Progenitor cell of endocrine pancreas (in vitro differentiated cells): ENCODE measurements at regions not wholly inside any gene's neighbourhood (a gene's known extent, or its start where the extent isn't known, plus 50 kb on each side); places are given as distances from the start of the nearest gene placed in this dataset.

Experiments used
- DNase-seq: peaks from one replicate; pipeline ENCODE4 v3.0.0; 2021; ENCODE audit warnings: low spot score; ENCODE audit not compliant: unreplicated experiment
- H3K27ac Mint-ChIP-seq: 2 replicates; pipeline ENCODE4 v1.8.0; 2021; ENCODE audit warnings: mild to moderate bottlenecking, moderate library complexity, mixed read lengths
- H3K27me3 Mint-ChIP-seq: 2 replicates; pipeline ENCODE4 v1.8.0; 2021; ENCODE audit warnings: mixed read lengths
- H3K36me3 Mint-ChIP-seq: 2 replicates; pipeline ENCODE4 v1.8.0; 2022; ENCODE audit warnings: mixed read lengths; ENCODE audit not compliant: insufficient read depth
- H3K4me1 Mint-ChIP-seq: 2 replicates; pipeline ENCODE4 v1.8.0; 2021; ENCODE audit warnings: low read depth, mixed read lengths
- H3K4me3 Mint-ChIP-seq: 2 replicates; pipeline ENCODE4 v1.8.0; 2021; ENCODE audit warnings: low read depth, mild to moderate bottlenecking, moderate library complexity, mixed read lengths
- H3K9me3 Mint-ChIP-seq: 2 replicates; pipeline ENCODE4 v1.8.0; 2021; ENCODE audit warnings: low read depth, mixed read lengths
- TF ChIP-seq, protein P1 (sequence below): fragments of 200-600 bp; sonication (generic); IDR thresholded peaks from one replicate; pipeline ENCODE4 v1.5.0; 2021; ENCODE audit warnings: antibody characterized with exemption, mild to moderate bottlenecking; ENCODE audit not compliant: unreplicated experiment

DNA sequence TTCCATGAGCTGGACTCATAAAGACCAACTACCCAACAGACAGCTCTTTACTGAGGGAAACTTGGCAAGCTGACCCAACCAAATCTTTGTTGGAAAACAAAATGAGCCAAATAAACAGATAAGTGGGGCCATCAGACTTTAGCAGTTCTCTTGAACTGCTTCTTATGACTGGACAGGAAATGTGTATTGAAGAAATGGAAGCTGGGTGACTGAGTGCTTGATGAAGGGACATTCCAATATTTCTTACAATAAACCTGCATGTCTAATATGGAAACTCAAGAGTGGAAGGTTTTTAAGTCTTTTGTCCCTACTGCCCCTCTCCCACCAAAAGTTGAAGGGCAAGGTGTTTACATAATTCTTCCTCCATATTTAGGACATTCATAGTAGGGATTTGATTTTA, 218.8 kb upstream of the NR4A3 start:
- Mint-ChIP-seq H3K9me3 (no peaks in the 10 kb centered on the region), H3K27ac (no peak overlapping the region), H3K27me3 (peaks cover 4% of the 10 kb centered on the region), H3K4me1 (peaks cover 10% of the 10 kb centered on the region), H3K4me3 (no peak overlapping the region), H3K36me3 (no peaks in the 10 kb centered on the region)
- DNase-seq = no peak
- TF ChIP-seq, protein P1, sequence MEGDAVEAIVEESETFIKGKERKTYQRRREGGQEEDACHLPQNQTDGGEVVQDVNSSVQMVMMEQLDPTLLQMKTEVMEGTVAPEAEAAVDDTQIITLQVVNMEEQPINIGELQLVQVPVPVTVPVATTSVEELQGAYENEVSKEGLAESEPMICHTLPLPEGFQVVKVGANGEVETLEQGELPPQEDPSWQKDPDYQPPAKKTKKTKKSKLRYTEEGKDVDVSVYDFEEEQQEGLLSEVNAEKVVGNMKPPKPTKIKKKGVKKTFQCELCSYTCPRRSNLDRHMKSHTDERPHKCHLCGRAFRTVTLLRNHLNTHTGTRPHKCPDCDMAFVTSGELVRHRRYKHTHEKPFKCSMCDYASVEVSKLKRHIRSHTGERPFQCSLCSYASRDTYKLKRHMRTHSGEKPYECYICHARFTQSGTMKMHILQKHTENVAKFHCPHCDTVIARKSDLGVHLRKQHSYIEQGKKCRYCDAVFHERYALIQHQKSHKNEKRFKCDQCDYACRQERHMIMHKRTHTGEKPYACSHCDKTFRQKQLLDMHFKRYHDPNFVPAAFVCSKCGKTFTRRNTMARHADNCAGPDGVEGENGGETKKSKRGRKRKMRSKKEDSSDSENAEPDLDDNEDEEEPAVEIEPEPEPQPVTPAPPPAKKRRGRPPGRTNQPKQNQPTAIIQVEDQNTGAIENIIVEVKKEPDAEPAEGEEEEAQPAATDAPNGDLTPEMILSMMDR = no peak

DNA sequence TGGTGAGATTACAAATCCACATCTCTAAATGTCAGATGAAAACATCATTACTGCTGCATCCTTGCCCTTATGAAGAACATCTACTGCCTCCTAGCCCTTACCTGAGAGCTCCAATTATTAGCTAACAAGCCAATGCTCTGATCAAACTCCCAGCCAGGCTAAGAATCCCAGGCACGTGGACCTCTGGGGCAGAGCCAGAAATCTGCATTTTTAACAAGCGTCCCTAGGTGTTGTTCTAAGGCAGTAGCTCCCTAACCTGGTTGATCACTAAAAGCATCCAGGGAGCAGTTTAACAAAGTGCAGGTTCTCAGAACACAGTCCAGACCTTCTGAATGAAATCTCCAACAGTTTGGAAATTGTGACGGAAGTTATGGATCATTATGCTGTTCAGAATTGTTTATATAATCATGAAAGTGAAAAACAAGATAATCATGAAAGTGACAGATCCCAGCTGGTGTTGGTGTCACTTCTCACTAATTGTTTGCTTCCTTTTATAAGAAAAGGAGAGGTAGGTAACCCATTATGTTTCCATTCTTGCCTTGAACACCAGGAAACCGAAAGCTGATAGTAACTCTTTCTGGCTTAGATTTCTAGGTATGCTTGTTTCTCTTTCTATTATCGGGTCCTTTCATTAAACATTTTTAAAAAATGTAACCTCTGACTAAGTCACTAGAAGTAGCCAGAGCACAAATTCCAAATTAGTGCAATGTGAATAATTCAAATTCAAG, 216.5 kb upstream of the NR4A3 start:
- Mint-ChIP-seq H3K36me3 (no peaks in the 10 kb centered on the region), H3K4me3 (no peak overlapping the region), H3K27ac (no peak overlapping the region), H3K4me1 (peaks cover 14% of the 10 kb centered on the region), H3K9me3 (no peaks in the 10 kb centered on the region), H3K27me3 (peaks cover 4% of the 10 kb centered on the region)
- no peak for DNase-seq
- TF ChIP-seq, protein P1 = no peak

DNA sequence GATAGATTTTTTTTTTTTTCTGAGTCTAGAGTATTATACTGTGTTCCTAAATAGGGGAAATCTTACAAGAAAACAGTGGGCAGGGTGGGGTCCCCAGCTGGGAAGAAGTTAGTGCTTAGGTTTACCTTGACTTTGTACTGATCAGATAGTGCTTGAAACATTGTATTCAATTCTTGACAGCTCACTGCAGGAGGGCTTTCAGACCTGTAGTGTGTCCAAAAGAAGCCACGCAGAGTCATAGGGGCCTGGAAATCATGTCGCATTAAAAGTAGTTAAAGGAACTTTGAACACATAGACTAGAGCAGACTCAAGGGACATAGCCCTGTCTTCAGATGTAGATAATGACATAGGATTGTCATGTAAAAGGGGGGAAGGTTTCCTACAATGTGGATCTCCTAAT, 215.4 kb upstream of the NR4A3 start:
- Mint-ChIP-seq H3K4me3 (no peak overlapping the region), H3K27ac (no peak overlapping the region), H3K9me3 (no peaks in the 10 kb centered on the region), H3K36me3 (no peaks in the 10 kb centered on the region), H3K4me1 (peaks cover 14% of the 10 kb centered on the region), H3K27me3 (peaks cover 4% of the 10 kb centered on the region)
- DNase-seq = no peak
- TF ChIP-seq, protein P1 = no peak

DNA sequence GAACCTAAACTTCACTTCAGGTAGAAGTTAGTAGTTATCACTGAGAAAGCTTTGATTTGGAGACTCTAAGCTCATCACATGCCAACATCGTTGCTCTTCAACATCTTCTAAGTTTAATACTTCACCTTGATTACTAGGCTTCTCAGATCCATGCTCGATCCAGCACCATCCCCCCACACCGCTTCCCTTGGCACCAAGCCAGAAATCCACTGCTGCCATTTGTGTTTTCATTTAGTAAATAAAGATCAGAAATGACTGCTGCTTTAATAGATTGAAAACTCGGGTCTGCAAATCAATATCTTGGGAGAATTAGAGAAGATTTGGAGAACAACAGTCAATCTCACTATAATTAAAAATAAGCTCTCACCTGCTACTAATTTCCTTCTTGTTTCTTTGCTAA, 214.7 kb upstream of the NR4A3 start:
- H3K27ac Mint-ChIP-seq = no peak overlapping the region
- no peak overlapping the region for H3K4me3 Mint-ChIP-seq
- DNase-seq = no peak
- H3K27me3 Mint-ChIP-seq = peaks cover 4% of the 10 kb centered on the region
- TF ChIP-seq, protein P1 = no peak
- H3K9me3 Mint-ChIP-seq = no peaks in the 10 kb centered on the region
- peaks cover 14% of the 10 kb centered on the region for H3K4me1 Mint-ChIP-seq
- H3K36me3 Mint-ChIP-seq = no peaks in the 10 kb centered on the region

DNA sequence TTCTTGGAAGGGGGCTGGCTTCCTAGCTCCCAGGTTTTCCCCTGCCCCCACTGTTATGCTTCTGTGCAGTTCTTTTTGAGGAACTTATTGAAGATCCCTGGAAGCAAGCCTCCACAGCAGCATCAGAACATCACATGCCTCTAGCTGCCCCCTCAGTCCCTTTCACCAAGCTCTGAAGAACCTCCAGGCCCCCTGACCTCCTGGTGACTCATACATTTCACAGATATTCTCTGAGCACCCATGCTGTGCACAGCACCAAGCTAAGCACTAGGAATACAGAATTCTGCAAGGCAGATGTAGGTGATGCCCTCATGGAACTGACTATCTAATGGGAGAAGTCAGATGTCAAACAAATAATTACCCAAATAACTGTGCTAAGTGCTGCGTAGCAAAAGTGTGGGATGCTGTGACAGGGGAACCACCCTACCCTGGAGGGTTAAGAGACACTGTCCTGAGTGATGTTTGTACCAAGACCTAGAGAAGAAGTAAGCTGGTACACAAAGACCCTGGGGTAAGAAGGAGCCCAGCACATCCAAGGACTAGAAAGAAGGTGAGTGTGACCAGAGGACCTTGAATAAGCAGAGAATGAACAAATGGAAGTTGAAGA, 213.7 kb upstream of the NR4A3 start:
- Mint-ChIP-seq H3K36me3 (no peaks in the 10 kb centered on the region), H3K4me1 (peaks cover 14% of the 10 kb centered on the region), H3K4me3 (no peak overlapping the region), H3K27ac (no peak overlapping the region), H3K9me3 (no peaks in the 10 kb centered on the region), H3K27me3 (peaks cover 4% of the 10 kb centered on the region)
- TF ChIP-seq, protein P1 = no peak
- no peak for DNase-seq
